SU-DHL-6 (cell line): ENCODE measurements at regions not wholly inside any gene's neighbourhood (a gene's known extent, or its start where the extent isn't known, plus 50 kb on each side); places are given as distances from the start of the nearest gene placed in this dataset.

Source experiments
- H2AFZ ChIP-seq: fragments of 200-600 bp; sonication (generic); 2 replicates; pipeline ENCODE4 v1.6.1; 2014; ENCODE audit warnings: low read depth, mild to moderate bottlenecking, moderate library complexity, mixed read lengths, antibody characterized with exemption, low read length; ENCODE audit not compliant: severe bottlenecking
- H3F3A ChIP-seq: fragments of 200-600 bp; shearing (Covaris generic); 2 replicates; pipeline ENCODE4 v1.6.0; 2016; ENCODE audit warnings: antibody characterized with exemption, mild to moderate bottlenecking; ENCODE audit not compliant: insufficient read depth
- H3K27ac ChIP-seq: fragments of 200-600 bp; sonication (generic); 2 replicates; pipeline ENCODE4 v1.5.1; 2016; ENCODE audit warnings: low read depth, mild to moderate bottlenecking, low read length, moderate library complexity, mixed read lengths
- H3K27me3 ChIP-seq: fragments of 200-600 bp; sonication (generic), shearing (Covaris generic); 2 replicates; pipeline ENCODE4 v1.6.0; 2014; ENCODE audit warnings: mild to moderate bottlenecking, low read length
- H3K36me3 ChIP-seq: fragments of 200-600 bp; sonication (generic); 2 replicates; pipeline ENCODE4 v1.6.1; 2014; ENCODE audit warnings: mild to moderate bottlenecking, low read length, mixed read lengths
- H3K4me2 ChIP-seq: fragments of 300-600, 200-600 bp; shearing (Covaris generic), sonication (generic); 2 replicates; pipeline ENCODE4 v1.6.0; 2014; ENCODE audit warnings: low read length, low read depth, mild to moderate bottlenecking; ENCODE audit not compliant: poor library complexity, severe bottlenecking
- H3K4me3 ChIP-seq: fragments of 200-600 bp; sonication (generic); 2 replicates; pipeline ENCODE4 v1.5.1; 2014; ENCODE audit warnings: antibody characterized with exemption, low read length, mild to moderate bottlenecking, mixed read lengths; ENCODE audit not compliant: insufficient read depth, poor library complexity, severe bottlenecking
- H3K79me2 ChIP-seq: fragments of 200-600 bp; sonication (generic); 2 replicates; pipeline ENCODE4 v1.6.1; 2014; ENCODE audit warnings: mild to moderate bottlenecking, low read length, moderate library complexity; ENCODE audit not compliant: insufficient read depth
- H3K9ac ChIP-seq: fragments of 200-600 bp; sonication (generic); 2 replicates; pipeline ENCODE4 v1.7.0; 2014; ENCODE audit warnings: mild to moderate bottlenecking, low read length
- H3K9me2 ChIP-seq: fragments of 200-600 bp; sonication (generic); replicated peaks from 2 replicates; pipeline ENCODE4 v1.6.1; 2014; ENCODE audit warnings: low read length; ENCODE audit not compliant: insufficient read depth
- H3K9me3 ChIP-seq: fragments of 200-600 bp; sonication (generic); 2 replicates; pipeline ENCODE4 v1.6.1; 2014; ENCODE audit warnings: low read length, mixed read lengths; ENCODE audit not compliant: insufficient read depth
- H4K20me1 ChIP-seq: fragments of 200-600 bp; sonication (generic); 2 replicates; pipeline ENCODE4 v1.6.1; 2014; ENCODE audit warnings: low read depth, mild to moderate bottlenecking, antibody characterized with exemption, low read length, moderate library complexity, mixed read lengths
- CTCF ChIP-seq: fragments of 200-600 bp; sonication (generic); IDR thresholded peaks from one replicate; pipeline ENCODE4 v1.5.1; 2017; ENCODE audit warnings: antibody characterized with exemption, mild to moderate bottlenecking, low read length, moderate library complexity; ENCODE audit not compliant: insufficient read depth, poor library complexity, severe bottlenecking
- EZH2phosphoT487 ChIP-seq: fragments of 200-600 bp; sonication (generic), shearing (Covaris generic); conservative IDR thresholded peaks from 2 replicates; pipeline ENCODE4 v1.6.1; 2018; ENCODE audit warnings: mild to moderate bottlenecking, antibody characterized with exemption, low read length, moderate library complexity, mixed read lengths

- Histone ChIP-seq H3K36me3 (no peaks in the 10 kb centered on the region), H3K79me2 (no peaks in the 10 kb centered on the region), H3K4me2 (no peak overlapping the region), H3F3A (no peaks in the 10 kb centered on the region), H4K20me1 (no peaks in the 10 kb centered on the region), H2AFZ (no peak overlapping the region), H3K9me2 (no peaks in the 10 kb centered on the region), H3K27ac (no peak overlapping the region), H3K4me3 (no peak overlapping the region), H3K9me3 (no peaks in the 10 kb centered on the region), H3K27me3 (no peaks in the 10 kb centered on the region), H3K9ac (no peak overlapping the region)
- TF ChIP-seq CTCF, result no peak
- TF ChIP-seq EZH2phosphoT487, result no peak
Measured at GRCh38 chr11:23233075-23233474, 372.8 kb upstream of the CCDC179 start.

GRCh38 chr11:23236826-23237555, 376.7 kb upstream of the CCDC179 start:
- TF ChIP-seq CTCF (no peak), EZH2phosphoT487 (no peak)
- H3F3A ChIP-seq, result no peaks in the 10 kb centered on the region
- no peak overlapping the region for H2AFZ ChIP-seq
- H3K27me3 ChIP-seq, result no peaks in the 10 kb centered on the region
- no peak overlapping the region for H3K9ac ChIP-seq
- H3K36me3 ChIP-seq, result no peaks in the 10 kb centered on the region
- no peak overlapping the region for H3K4me2 ChIP-seq
- no peak overlapping the region for H3K4me3 ChIP-seq
- no peak overlapping the region for H3K27ac ChIP-seq
- H4K20me1 ChIP-seq, result no peaks in the 10 kb centered on the region
- no peaks in the 10 kb centered on the region for H3K79me2 ChIP-seq
- H3K9me3 ChIP-seq, result no peaks in the 10 kb centered on the region
- no peaks in the 10 kb centered on the region for H3K9me2 ChIP-seq

- Histone ChIP-seq H3F3A (no peaks in the 10 kb centered on the region), H3K9ac (no peak overlapping the region), H3K27ac (no peak overlapping the region), H3K9me2 (no peaks in the 10 kb centered on the region), H2AFZ (no peak overlapping the region), H3K9me3 (no peaks in the 10 kb centered on the region), H3K27me3 (no peaks in the 10 kb centered on the region), H3K4me3 (no peak overlapping the region), H3K79me2 (no peaks in the 10 kb centered on the region), H4K20me1 (no peaks in the 10 kb centered on the region), H3K36me3 (no peaks in the 10 kb centered on the region), H3K4me2 (no peak overlapping the region)
- TF ChIP-seq EZH2phosphoT487 (no peak), CTCF (no peak)
Measured at GRCh38 chr11:23252426-23252825, 392.2 kb upstream of the CCDC179 start.
